ENCODE measurements at regions not wholly inside any gene's neighbourhood (a gene's known extent, or its start where the extent isn't known, plus 50 kb on each side); places are given as distances from the start of the nearest gene placed in this dataset.

DNA sequence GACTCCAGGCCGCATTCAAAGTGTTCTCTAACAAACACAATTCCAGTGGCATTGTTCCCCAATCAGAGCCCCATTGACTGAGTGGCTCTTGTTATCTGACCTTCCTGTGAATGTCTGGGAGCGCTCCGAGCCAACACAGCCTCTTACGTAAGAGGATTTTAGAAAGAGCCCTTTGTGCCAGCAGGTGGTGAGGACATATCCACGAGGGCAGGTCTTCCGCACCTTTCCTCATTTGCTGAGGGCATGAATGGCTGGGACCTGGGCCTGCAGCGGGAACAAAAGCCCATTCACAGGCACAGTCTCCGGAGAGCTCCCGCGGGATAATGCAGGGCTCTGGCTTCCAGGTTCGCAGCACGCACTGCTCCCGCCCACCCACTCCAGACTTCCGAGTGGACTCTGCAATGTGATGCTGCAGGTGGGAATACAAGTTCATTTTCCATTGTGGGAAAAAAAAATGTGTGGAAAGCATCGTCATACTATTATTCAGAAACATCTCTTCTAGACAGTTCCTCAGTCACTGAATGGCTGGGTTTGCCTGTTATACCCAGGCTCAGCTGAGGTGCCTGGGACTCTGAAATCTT lies 295.0 kb upstream of the IGFBP3 start:
- no peak for DNase-seq (ENCODE audit: extremely low read depth in 1 of 11, low read depth in 9 of 11, low spot score in 4 of 11)

DNA sequence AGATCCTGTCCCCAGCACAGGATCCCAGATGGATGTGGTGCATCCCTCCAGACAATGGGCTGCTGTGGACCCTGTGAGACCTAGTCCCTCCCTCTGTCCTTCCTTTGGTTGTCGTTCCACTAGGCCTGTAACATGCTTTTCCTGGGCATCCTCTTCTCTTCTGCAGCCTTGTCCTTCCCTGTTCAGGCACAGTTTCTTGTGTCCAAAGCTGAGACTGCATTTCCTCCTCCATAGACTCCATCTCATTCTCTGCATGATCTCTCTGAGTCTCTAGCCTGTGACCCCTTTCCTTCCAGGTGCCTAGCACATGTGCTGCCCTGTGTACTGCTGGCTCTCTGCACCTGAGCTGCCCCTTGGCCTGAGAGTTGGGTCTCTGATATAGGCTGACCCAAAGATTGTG lies 293.5 kb upstream of the IGFBP3 start:
- no peak for DNase-seq (ENCODE audit: extremely low read depth in 1 of 11, low read depth in 9 of 11, low spot score in 4 of 11)

DNA sequence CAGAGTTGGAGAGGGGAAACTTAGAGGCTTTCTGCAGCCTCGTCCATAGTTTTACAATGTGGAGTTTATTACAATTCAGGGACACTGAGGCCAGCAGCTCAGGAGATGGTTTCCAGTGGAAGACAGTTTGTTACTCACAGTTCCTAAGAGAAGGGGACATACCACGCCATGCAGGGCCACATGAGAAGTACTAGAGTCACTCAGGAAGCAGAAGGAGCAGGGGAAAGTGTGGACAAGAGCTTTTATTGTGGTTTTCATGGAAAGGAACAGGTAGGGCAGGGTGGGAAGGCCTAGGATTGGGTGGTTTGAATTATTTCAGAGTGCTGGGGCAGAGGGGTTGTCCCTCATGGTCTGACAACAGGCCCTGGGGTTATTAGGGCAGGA lies 292.1 kb upstream of the IGFBP3 start:
- no peak for DNase-seq (ENCODE audit: extremely low read depth in 1 of 11, low read depth in 9 of 11, low spot score in 4 of 11)

DNA sequence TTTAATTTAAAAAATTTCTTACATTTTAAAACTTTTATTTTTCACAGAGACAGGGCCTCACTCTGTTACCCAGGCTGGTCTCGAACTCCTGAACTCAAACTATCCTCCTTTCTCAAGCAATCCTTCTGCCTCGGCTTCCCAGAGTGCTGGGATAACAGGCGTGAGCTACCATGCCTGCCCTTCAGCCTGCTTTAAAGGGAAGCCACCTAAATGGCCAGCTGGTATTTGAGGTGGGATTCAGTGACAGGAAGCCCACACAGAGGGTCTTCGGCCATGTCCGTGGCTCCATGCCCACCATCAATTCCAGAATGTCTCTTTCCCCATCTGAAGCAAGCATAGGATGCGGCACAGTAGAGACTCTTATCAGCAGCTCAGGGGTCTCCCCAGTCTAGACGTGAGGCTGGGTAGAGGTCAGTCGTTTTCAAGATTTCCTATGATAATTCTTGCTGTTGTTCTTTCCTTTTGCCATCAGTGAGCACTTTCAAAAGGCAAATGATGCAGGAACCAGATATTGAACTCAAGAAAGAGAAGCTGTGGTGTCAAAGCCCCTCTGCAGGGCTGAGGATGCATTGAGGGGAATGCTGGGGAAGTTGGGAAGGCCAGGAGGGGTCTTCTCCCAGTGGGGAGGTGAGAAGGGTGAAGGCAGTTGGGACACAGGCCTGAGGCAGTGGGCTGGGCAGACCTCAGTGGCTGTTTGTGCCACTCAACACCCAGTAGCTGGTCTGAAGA lies 291.5 kb upstream of the IGFBP3 start:
- no peak for DNase-seq (ENCODE audit: extremely low read depth in 1 of 11, low read depth in 9 of 11, low spot score in 4 of 11)

DNA sequence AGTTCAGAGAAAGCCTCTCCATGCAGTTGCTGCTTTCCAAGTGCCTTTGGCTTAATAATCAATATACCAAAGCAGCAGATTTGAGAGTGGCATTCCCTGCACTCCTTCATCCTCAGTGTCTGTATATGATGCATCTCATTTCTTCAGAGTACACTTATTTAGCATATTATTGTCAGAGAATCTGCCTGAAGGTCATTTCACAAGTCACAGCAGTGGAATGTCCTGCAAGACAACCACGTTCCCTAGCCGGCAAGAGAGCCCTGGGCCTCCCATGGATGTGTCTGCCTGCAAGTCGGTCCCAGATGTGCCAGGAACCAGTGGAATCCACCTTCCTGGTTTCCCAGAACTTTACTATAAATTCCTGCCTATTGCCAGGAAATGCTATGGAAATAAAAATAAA lies 289.4 kb upstream of the IGFBP3 start:
- no peak for DNase-seq (ENCODE audit: extremely low read depth in 1 of 11, low read depth in 9 of 11, low spot score in 4 of 11)

DNA sequence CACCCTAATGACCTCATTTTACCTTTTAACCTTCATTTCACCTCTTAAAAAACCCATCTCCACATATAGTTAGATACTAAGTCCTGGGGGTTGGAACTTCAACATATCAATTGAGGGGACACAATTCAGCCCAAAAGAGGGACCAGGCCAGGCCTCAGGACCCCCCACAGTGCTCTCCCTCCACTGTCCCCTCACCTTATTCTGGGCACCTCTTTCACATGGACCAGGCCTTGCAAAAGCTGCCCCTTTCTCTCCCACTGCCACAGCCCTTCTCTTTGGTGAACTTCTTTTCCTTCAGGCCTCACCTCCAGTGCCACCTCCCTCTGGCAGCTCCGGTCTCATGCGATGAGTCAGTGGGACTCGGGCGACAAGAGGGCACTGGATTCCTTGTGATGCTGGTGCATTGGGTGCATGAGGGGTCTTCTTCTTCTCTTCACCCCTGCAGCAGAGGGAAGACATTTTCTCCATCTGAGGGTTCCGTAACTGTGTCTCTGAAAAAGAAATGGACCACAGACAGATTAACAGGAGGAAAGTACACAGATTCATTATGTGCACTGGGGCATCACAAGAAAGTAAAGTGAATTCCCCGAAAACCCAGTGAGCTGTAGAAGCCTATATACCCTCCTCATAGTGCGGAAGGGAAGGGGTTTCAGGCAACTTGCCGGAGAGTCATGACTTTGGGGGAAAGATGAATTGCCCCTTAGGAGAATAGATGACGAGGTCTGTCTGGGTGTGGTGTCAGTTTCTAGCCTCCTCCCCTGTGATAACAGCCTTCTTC lies 288.7 kb upstream of the IGFBP3 start:
- no peak for DNase-seq (ENCODE audit: extremely low read depth in 1 of 11, low read depth in 9 of 11, low spot score in 4 of 11)

DNA sequence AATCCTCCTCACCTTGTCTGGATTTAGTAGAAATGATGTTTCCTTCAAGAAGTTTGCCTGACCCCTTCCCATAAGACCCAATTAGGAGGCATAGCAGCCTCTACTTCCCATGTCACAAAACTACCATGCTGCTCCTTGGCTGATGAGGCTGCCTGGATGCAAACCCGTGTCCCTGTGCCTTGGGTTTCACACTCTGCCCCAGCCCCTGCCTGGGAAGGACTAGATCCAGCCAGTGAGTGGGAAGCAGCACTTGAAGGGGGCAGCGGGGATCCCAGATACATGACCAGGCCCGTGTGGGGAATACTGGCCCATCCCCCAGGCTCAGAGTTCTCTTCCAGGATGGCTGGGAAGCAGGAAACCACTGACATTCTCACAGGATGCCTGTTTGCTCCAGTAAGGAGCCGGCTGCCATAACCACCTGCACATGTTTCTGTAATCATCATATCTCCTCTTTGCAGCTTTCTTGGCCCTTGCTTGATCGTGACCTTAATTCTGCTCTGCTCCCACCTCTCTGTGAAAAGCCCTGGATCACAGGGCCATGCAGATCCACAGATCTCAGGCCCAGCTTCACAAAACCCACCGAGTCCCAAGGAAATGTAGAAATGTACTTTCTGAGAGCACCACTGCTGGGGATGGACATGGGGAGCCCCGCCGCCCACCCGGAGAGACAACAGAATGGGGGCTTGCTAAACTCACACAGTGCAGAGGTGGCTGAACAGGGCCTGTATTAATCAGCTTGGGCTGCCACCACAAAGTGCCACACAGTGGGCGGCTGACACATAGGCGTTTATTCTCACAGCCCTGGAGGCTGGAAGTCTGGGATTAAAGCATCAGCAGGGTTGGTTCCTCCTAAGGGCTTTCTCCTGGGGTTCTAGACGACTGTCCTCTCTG lies 287.8 kb upstream of the IGFBP3 start:
- DNase-seq (ENCODE audit: extremely low read depth in 1 of 11, low read depth in 9 of 11, low spot score in 4 of 11) = no peak

DNA sequence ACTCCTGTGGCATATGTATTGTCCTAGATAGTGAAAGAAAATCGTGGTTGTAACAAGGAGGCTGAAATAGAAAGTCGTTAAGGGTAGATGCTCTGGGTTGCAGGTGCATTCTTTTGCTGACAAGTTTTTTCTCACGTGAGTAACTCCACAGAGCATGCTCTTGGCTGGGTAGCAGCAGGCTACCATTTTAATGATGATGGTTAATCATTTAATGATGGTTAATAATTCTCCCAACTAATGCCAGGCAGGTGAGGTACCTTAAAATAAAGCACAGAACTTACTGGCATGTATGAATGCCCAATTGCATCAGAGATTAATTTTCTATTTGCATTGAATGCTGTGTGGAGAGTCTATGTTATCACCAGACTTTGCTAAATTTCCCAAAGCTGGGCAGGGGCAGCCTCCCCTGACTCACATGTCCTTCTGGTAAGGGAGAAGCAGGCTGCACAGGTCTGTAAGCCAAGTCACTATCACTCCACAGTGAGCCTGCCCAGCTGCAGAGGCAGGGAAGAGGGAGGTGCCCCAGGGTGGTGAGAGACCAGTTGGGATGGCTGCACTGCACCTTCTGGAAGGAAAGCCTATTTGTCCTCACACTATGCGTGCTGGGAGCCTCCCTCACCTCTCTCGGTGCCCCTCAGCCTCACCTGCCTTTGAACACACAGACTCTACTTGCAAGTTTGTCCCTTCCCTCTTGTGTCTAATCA lies 287.0 kb upstream of the IGFBP3 start:
- peak in 9 of 11 donors; percentile 24 to 70 (median 48) for DNase-seq (ENCODE audit: extremely low read depth in 1 of 11, low read depth in 9 of 11, low spot score in 4 of 11)

DNA sequence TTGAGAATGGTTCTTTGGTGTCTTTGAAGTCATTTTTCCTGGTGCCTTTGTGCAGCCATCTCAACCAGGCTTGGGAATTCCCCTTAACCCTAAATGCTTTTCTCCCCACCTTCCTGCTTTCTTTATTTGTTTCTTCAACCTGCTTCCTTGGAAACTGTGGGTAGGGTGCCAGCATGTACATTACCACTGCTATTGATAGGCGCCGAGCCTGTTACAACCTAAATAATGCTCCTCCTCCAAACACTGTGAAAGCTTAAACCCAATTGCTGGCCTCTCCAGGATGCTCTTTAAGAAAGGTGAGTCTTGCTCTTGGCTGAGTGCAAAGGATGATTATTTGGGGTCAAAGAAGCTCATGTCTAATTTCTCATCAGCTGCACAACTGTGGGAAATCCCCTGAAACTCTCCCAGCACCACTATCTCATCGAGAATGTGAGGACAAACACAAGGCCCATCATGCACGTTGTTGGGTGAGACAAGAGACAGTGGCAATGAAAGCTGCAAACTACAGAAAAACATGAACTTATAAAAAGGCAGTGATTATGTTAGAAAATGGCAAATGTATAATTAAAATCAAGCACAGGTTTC lies 285.5 kb upstream of the IGFBP3 start:
- DNase-seq (ENCODE audit: extremely low read depth in 1 of 11, low read depth in 9 of 11, low spot score in 4 of 11) = no peak

DNA sequence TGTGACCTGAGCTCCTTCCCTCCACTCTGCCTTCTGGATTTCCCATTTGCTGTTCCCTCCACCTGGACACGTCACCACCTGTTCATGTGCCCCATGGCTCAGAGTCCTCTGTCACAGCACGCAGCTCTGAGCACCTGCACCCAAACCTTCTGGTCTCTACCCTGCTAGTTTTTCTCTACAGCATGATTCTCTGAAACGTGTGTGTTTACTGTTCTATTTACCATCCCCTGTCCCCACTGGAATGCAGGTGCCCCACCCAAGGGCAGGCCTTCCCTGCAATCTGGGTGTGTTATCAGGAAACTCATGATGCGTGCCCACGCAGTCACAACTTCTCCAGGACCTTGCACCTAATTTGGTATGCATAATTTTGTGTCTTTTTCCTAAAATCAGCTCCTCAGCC lies 284.4 kb upstream of the IGFBP3 start:
- DNase-seq (ENCODE audit: extremely low read depth in 1 of 11, low read depth in 9 of 11, low spot score in 4 of 11) = no peak

DNA sequence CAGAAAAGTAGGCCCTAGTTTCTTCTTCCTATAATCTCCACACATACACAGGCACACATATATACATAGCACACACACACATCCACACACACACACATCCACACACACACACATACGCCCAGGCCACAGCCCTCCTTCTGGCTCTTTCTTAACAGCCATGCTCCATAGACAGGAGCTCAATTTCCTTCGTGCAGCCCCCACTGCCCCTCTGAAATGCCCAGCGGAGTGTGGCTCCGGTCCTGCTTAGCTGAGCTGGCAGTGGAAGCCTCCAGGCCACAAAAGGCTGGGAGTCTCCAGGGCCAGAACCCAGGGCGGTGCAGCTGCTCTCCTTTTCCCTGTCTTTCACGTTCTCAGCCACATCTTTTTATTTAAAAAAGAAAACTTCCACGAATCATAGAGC lies 282.9 kb upstream of the IGFBP3 start:
- peak in 2 of 11 donors; percentile 23 to 33 for DNase-seq (ENCODE audit: extremely low read depth in 1 of 11, low read depth in 9 of 11, low spot score in 4 of 11)

DNA sequence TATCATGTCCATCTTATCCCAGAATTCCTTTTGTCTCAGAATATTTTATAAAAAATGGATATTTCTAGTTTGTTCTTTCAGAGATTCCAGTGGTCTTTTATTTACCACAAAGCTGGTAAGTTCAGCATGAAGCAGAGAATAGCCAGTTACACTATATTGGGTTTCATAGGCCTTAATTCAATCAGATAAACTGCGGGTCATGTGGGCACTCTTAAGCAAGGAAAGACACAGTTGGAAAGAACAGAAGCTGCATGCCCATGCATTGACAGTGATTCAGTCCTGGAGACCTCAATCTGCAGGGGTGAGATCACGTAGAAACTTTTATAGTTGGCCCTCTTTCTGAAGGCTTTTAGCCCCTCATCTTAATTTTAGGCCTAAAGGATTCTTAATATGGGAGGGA lies 281.3 kb upstream of the IGFBP3 start:
- DNase-seq (ENCODE audit: extremely low read depth in 1 of 11, low read depth in 9 of 11, low spot score in 4 of 11) = no peak

DNA sequence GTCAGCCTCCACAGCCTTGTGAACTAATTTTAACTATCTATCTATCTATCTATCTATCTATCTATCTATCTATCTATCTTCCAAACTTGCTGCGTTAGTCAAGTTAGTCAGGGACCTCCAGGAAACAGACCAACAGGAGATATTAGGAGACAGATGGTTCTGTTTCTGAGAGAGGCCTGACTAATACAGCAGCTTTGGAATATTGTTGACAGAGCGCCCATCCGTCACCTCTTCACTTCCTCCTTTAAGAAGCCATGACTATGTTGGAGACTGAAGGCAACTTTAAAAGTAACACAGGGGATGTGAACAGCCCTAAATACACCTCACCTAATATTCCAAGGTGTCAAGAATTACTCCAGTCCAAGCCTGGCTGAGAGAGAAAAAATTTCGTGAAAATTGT lies 280.9 kb upstream of the IGFBP3 start:
- DNase-seq (ENCODE audit: extremely low read depth in 1 of 11, low read depth in 9 of 11, low spot score in 4 of 11) = no peak

DNA sequence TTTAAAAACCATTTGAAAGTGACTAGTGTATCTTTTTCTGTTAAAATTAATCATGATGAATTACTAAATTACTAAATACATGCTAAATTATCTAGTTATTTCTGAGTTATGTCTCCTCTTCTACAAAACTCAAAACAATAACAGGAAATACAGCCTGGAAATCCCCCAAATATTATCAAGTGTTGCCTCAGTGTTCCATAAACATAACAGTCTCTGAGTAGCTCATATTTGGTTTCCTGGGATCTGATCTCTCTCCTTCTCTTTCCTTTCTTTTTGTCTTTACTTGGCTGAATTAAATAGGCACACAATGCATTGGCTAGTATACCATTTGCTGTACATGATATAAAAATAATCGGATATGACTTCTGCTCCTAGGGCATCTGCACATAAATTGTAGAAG lies 277.6 kb upstream of the IGFBP3 start:
- DNase-seq (ENCODE audit: extremely low read depth in 1 of 11, low read depth in 9 of 11, low spot score in 4 of 11) = no peak

DNA sequence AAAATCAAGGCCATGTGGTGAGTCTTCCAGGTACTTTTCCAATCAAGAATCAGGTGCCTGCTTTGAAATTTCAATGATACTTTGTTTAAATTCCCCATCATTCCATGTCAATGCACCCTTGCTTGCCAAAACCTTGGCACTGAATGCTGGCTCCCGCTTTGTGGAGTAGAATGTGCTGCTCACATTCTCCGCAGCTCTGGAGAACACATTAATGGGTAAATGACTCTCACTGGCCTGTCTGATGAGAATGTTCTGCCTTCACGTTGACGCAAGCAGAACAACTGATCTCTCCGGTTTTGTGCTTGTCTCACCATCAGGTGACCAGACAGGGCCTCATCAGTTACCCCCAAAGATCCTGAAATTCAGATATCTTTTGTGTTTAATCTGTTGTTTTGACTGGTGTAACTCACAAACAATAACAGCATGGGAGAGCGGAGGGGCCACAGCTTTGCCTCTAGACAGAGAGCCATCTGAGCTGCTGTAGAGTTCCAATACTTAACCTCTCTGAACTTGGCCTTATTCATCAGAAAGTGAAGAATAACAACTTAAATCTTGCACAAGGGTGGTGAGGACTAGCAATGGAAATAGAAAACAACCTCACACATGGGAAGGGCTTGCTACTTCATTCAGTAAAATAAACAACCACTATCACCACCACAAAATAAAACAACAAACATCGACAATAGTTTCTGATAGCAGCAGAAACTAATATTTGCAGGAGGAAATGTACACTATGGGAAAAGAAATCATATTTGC lies 276.9 kb upstream of the IGFBP3 start:
- no peak for DNase-seq (ENCODE audit: extremely low read depth in 1 of 11, low read depth in 9 of 11, low spot score in 4 of 11)

DNA sequence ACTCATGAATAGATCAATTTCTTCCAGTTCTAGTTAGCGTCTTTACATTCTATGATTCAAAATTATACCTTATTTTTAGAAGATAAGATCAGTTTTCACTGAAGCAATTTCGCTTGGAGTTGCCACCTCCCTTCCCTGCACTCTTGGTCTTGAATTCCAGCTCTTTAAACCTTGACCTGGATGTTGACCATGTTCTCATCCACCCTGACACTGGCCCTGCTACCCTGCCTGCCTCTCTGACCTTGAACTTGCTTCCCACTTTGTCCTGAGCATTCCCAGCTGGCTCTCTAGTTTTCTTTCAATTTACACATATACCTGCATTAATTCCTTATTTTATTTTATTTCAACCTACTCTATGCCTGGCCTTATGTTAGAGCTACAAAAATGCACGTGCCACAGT lies 274.9 kb upstream of the IGFBP3 start:
- no peak for DNase-seq (ENCODE audit: extremely low read depth in 1 of 11, low read depth in 9 of 11, low spot score in 4 of 11)

DNA sequence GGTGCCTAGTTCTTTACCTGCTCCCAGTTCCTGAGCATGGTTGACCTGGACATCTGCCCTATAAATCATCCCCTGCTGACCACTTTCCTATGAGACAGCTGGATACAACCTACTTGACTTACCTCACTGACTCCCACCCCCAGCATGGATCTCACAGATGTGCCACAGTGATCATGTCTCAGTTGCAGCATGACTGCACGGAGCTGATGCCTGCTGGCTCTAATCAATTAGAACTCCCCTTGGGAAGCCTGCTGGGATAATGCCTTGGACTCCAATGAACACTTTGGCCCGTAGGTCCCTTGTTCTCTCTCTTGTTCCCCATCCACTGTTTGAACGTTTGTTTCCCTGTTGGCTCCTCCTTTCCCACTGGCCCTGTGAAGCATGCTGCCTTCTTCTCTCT lies 271.2 kb upstream of the IGFBP3 start:
- DNase-seq (ENCODE audit: extremely low read depth in 1 of 11, low read depth in 9 of 11, low spot score in 4 of 11) = no peak

DNA sequence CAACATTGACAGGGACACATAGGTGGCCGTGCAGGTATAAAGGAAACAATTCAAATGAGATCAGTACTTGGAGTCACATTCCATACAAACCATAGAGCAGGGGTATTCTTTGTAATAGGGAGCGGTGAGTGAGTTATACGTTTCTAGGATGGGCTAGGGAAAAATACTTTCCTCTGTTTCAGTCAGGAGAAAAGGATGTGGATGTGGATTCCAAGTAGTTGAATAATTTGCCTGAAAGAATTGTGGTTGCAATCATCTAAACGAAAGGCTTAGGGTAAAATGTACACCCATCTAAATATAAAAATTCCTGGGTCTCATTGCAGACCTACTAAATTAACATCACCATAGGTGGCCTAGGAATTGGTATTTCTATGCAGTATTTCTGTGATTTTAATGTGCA lies 270.7 kb upstream of the IGFBP3 start:
- no peak for DNase-seq (ENCODE audit: extremely low read depth in 1 of 11, low read depth in 9 of 11, low spot score in 4 of 11)

All from renal cortex interstitium (tissue), 11 donors.